Fibroblast of gingiva (primary cell): ENCODE measurements at regions not wholly inside any gene's neighbourhood (a gene's known extent, or its start where the extent isn't known, plus 50 kb on each side); places are given as distances from the start of the nearest gene placed in this dataset.

Source experiments
- DNase-seq: peaks from one replicate; pipeline ENCODE4 v3.0.0-alpha.2; 2011; ENCODE audit warnings: low read depth

GRCh38 chrY:13167698-13168097, 263.0 kb downstream of the DDX3Y start:
- no peak for DNase-seq

GRCh38 chrY:13168257-13168656, 263.6 kb downstream of the DDX3Y start:
- no peak for DNase-seq
